ENCODE measurements at regions not wholly inside any gene's neighbourhood (a gene's known extent, or its start where the extent isn't known, plus 50 kb on each side); places are given as distances from the start of the nearest gene placed in this dataset.

- TF ChIP-seq CTCF (IDR thresholded peaks at IDR 0.05; ENCODE audit: poor library complexity), result no peak
- TF ChIP-seq EZH2 (IDR thresholded peaks at IDR 0.05; ENCODE audit: borderline replicate concordance), result no peak
Observed at GRCh38 chr4:121457278-121457875, 76.6 kb upstream of the QRFPR start.
